ENCODE measurements at regions not wholly inside any gene's neighbourhood (a gene's known extent, or its start where the extent isn't known, plus 50 kb on each side); places are given as distances from the start of the nearest gene placed in this dataset.

DNA sequence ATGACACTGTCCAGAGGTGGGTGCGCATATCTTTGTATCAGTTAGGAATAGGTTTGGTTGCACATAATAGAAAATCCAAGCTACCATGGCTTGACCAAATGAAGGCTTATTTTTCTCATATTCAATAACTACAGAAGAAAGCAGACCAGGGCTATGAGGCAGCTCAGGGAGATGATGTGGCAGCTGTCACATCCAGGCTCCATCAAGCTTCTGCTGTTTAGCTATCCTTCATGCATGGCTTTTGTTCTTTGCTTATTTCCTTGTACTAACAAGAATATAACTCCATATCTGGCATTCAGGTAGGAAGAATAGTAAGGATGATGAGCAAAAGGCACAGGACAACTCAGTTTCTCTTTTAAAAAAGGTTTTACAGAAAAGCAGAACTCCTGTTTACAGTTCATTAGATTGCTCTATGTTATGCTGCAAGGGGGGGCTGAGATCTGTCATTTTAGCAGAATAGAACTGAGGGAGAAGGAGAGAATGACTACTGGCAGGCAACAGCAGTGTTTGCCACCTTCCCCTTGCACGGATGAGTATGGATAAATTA lies 336.1 kb downstream of the MLLT3 start:
- Histone ChIP-seq H3K4me1 (ENCODE audit: control insufficient read depth, extremely low read depth, insufficient read depth, low read length) (no peaks in the 10 kb centered on the region), H2AFZ (ENCODE audit: low read depth, low read length) (no peak overlapping the region), H4K20me1 (replicated peaks; ENCODE audit: control insufficient read depth, extremely low read depth, insufficient read depth, low read length) (no peaks in the 10 kb centered on the region), H3K79me2 (ENCODE audit: control insufficient read depth, insufficient read depth, low read length) (no peaks in the 10 kb centered on the region), H3K4me2 (ENCODE audit: insufficient read depth, low read length) (no peak overlapping the region), H3K36me3 (ENCODE audit: control insufficient read depth in 2 of 2, extremely low read depth in 1 of 2, insufficient read depth in 2 of 2, low read length in 2 of 2) (no peaks in the 10 kb centered on the region), H3K9ac (replicated peaks; ENCODE audit: extremely low read depth, insufficient read depth, low read length) (no peak overlapping the region), H3K9me3 (replicated peaks; ENCODE audit: control insufficient read depth, insufficient read depth, low read length) (no peaks in the 10 kb centered on the region), H3K27me3 (ENCODE audit: control insufficient read depth in 2 of 2, insufficient read depth in 2 of 2, low read length in 2 of 2) (no peaks in the 10 kb centered on the region), H3K9me1 (replicated peaks; ENCODE audit: control insufficient read depth, extremely low read depth, insufficient read depth, low read length) (no peaks in the 10 kb centered on the region), H3K27ac (ENCODE audit: insufficient read depth, low read depth, low read length) (no peak overlapping the region), H3K4me3 (replicated peaks in 1 of 3; ENCODE audit: insufficient read depth in 1 of 3, low read depth in 1 of 3, low read length in 3 of 3) (no peak overlapping the region)
- POLR2A ChIA-PET: no interaction called here
- FAIRE-seq: no peak
- TF ChIP-seq, protein P1, sequence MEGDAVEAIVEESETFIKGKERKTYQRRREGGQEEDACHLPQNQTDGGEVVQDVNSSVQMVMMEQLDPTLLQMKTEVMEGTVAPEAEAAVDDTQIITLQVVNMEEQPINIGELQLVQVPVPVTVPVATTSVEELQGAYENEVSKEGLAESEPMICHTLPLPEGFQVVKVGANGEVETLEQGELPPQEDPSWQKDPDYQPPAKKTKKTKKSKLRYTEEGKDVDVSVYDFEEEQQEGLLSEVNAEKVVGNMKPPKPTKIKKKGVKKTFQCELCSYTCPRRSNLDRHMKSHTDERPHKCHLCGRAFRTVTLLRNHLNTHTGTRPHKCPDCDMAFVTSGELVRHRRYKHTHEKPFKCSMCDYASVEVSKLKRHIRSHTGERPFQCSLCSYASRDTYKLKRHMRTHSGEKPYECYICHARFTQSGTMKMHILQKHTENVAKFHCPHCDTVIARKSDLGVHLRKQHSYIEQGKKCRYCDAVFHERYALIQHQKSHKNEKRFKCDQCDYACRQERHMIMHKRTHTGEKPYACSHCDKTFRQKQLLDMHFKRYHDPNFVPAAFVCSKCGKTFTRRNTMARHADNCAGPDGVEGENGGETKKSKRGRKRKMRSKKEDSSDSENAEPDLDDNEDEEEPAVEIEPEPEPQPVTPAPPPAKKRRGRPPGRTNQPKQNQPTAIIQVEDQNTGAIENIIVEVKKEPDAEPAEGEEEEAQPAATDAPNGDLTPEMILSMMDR (IDR thresholded peaks at IDR 0.05; ENCODE audit: extremely low read depth in 1 of 2, insufficient read depth in 1 of 2, low read depth in 1 of 2, low read length in 2 of 2): no peak
- TF ChIP-seq FOS (IDR thresholded peaks at IDR 0.05; ENCODE audit: borderline replicate concordance, insufficient read depth, low read length): no peak
- no peak for TF ChIP-seq EZH2 (IDR thresholded peaks at IDR 0.05; ENCODE audit: borderline replicate concordance, low read depth, low read length, severe bottlenecking)
- TF ChIP-seq POLR2A (IDR thresholded peaks at IDR 0.05; ENCODE audit: low read depth, low read length): no peak
- TF ChIP-seq JUN (IDR thresholded peaks at IDR 0.05; ENCODE audit: borderline replicate concordance, insufficient read depth, insufficient read length, low read depth): no peak
- no peak for TF ChIP-seq MYC (IDR thresholded peaks at IDR 0.05; ENCODE audit: low read depth, low read length)
- no peak for TF ChIP-seq POLR2AphosphoS5 (IDR thresholded peaks at IDR 0.05; ENCODE audit: insufficient read depth, low read depth, low read length)
- no peak for TF ChIP-seq GATA2 (IDR thresholded peaks at IDR 0.05; ENCODE audit: insufficient read depth, insufficient read length, low read depth, low read length)
- TF ChIP-seq, protein P2, sequence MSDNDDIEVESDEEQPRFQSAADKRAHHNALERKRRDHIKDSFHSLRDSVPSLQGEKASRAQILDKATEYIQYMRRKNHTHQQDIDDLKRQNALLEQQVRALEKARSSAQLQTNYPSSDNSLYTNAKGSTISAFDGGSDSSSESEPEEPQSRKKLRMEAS (IDR thresholded peaks at IDR 0.05; ENCODE audit: insufficient read depth, insufficient read length): no peak
- no TSS peak for BruUV-seq (replicated peaks)
- no peak for DNase-seq (ENCODE audit: low read depth, low spot score)
- intact Hi-C loops (cut with micrococcal nuclease) (no loop called here), dilution Hi-C loops (cut with MboI; ENCODE audit: extremely low pct_ligation_motif_present, low sequenced_read_pairs) (no loop called here)
- CTCF ChIA-PET: no interaction called here

Data from endothelial cell of umbilical vein (primary cell).